Common myeloid progenitor, CD34-positive (primary cell): ENCODE measurements at regions not wholly inside any gene's neighbourhood (a gene's known extent, or its start where the extent isn't known, plus 50 kb on each side); places are given as distances from the start of the nearest gene placed in this dataset.

Experiments
- CTCF ChIA-PET: fragments of 350-600 bp; sonication (Branson Sonifier 250); formaldehyde crosslinking; loops from one replicate; lab custom pipeline; 2021; ENCODE audit warnings: antibody characterized with exemption; lab: Charles Lee
- POLR2A ChIA-PET: fragments of 350-600 bp; sonication (Branson Sonifier 250); formaldehyde crosslinking; loops from one replicate; lab custom pipeline; 2021; ENCODE audit warnings: antibody characterized with exemption; lab: Charles Lee
- DNase-seq, 3 donors: peaks; one replicate each; pipeline versions ENCODE4 v3.0.0 to v3.0.0-alpha.2; 2013
- H3K27ac ChIP-seq, 2 experiments: 1 replicate in 1 of 2; 2 replicates in 1 of 2; pipeline ENCODE4 v1.7.0; 2013; ENCODE audit warnings: inconsistent platforms in 2 of 2, low read length in 2 of 2, mild to moderate bottlenecking in 2 of 2, low read depth in 1 of 2, moderate library complexity in 1 of 2; ENCODE audit not compliant: severe bottlenecking in 2 of 2, insufficient read depth in 1 of 2, poor library complexity in 1 of 2
- H3K27me3 ChIP-seq, 5 experiments: replicated peaks in 2 of 5; 1 replicate in 3 of 5; 2 replicates in 2 of 5; pipeline versions ENCODE4 v1.6.1 to v1.7.0; 2013; ENCODE audit warnings: low read length in 4 of 5, mild to moderate bottlenecking in 2 of 5, moderate library complexity in 2 of 5, inconsistent platforms in 1 of 5; ENCODE audit not compliant: insufficient read depth in 5 of 5, control insufficient read depth in 4 of 5
- H3K36me3 ChIP-seq, 4 experiments: 1 replicate in 2 of 4; 2 replicates in 2 of 4; pipeline versions ENCODE4 v1.6.1 to v1.7.0; 2013; ENCODE audit warnings: low read length in 3 of 4, control low read depth in 1 of 4, mild to moderate bottlenecking in 1 of 4; ENCODE audit not compliant: control insufficient read depth in 4 of 4, insufficient read depth in 4 of 4
- H3K4me1 ChIP-seq, 4 experiments: 1 replicate in 3 of 4; 2 replicates in 1 of 4; pipeline versions ENCODE4 v1.6.1 to v1.7.1; 2013; ENCODE audit warnings: low read length in 3 of 4, mild to moderate bottlenecking in 3 of 4, control low read depth in 1 of 4, inconsistent platforms in 1 of 4, moderate library complexity in 1 of 4; ENCODE audit not compliant: control insufficient read depth in 4 of 4, insufficient read depth in 4 of 4; ENCODE audit errors: control extremely low read depth in 1 of 4
- H3K4me3 ChIP-seq, 7 experiments: 1 replicate in 4 of 7; 2 replicates in 3 of 7; pipeline versions ENCODE4 v1.5.1 to v1.7.0; 2013; ENCODE audit warnings: mild to moderate bottlenecking in 7 of 7, low read length in 6 of 7, moderate library complexity in 6 of 7, inconsistent platforms in 2 of 7, low read depth in 2 of 7, control low read depth in 1 of 7; ENCODE audit not compliant: insufficient read depth in 4 of 7, control insufficient read depth in 1 of 7; ENCODE audit errors: extremely low read depth in 1 of 7
- H3K9me3 ChIP-seq, 5 experiments: 1 replicate in 4 of 5; 2 replicates in 1 of 5; pipeline versions ENCODE4 v1.6.1 to v1.7.1; 2013; ENCODE audit warnings: low read length in 4 of 5, mild to moderate bottlenecking in 2 of 5, inconsistent platforms in 1 of 5, low read depth in 1 of 5, moderate library complexity in 1 of 5; ENCODE audit not compliant: control insufficient read depth in 4 of 5, insufficient read depth in 2 of 5; ENCODE audit errors: control extremely low read depth in 1 of 5
- WGBS: methylation state at CpG from one replicate; pipeline ENCODE4 v1.1.5; 2013; ENCODE audit not compliant: insufficient coverage; 5-methylcytosine and 5-hydroxymethylcytosine counted together

DNA sequence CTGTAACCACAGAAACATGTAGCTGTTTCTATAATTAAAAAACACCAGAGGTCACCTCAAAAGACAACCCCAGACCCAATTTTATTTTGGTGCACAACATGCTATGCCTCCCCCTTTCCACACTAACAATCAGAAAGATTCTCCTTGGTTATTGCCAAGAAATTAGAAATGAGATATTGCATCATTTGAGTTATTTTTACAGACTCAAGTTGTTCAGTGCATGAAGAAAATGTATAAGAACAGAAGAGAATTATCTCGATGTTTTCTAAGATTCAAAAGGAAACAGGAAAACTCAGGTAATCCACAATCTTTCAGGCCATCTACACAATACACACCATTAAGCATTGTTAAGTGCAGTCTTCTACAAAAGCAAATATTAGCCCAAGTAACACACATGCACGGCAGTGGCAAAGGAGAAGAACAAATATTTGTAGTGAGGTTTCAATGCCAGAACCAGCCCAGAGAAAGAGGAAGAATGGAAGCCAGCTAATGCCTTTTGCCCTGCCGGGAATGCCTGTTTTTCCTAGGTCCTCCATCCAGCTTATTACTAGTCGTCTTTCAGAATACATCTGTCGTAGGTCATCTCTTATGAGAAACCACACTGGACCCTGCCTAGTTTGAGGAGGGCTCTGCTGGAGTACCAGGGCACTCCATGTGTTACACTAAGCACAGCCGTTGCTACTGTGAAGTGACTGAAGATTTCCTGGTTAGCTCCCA is 67.6 kb upstream of the C1GALT1 start:
- Histone ChIP-seq H3K27ac (no peak overlapping the region), H3K36me3 (no peaks in the 10 kb centered on the region), H3K9me3 (peaks cover 0 to 2% (median 0%) of the 10 kb centered on the region in 5 experiments), H3K4me3 (no peak overlapping the region), H3K4me1 (no peaks in the 10 kb centered on the region), H3K27me3 (no peaks in the 10 kb centered on the region)
- no peak for DNase-seq
- WGBS: 93% methylated on average over 6 of the region's 6 CpGs
- ChIA-PET CTCF (interaction anchor here (1.1 to 1.4 kb wide), 4 partner anchors 9 to 69 kb away, joined by 3 to 6 read pairs (median 4); no protein-coding TSS in a partner anchor), POLR2A (interaction anchor here (0.5 to 1.0 kb wide), 2 partner anchors 91 to 241 kb away, joined by 3 to 4 read pairs; no protein-coding TSS in a partner anchor)

DNA sequence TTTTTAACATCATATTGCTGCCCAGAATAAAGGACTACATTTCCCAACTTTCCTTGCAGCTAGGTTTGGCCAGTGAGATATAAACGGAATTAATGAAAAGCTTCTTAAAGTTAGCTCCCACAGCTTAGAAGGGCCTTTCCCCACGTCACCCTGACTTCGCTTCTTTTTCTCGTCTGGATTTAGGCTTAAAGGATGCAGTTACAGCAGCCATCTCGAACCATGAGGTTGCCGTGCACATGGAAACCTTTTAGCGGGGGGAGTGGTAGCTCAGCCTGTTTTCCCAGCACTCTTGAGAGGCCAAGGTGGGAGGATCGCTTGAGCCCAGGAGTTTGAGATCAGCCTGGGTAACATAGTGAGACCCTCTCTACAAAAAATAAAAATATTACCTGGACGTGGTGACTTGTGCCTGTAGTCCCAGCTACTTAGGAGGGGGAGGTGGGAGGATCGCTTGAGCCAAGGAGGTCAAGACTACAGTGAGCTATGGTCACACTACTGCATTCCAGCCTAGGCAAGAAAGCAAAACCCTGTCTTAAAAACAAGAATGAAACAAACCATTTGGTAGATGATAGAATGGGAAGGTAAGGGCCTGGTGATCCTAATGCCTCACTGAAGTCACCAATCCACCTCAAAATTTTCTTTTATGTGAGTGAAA is 64.3 kb upstream of the C1GALT1 start:
- H3K27me3 ChIP-seq: no peaks in the 10 kb centered on the region
- ChIA-PET POLR2A (no interaction called here), CTCF (no interaction called here)
- H3K36me3 ChIP-seq: no peaks in the 10 kb centered on the region
- DNase-seq: no peak
- 96% methylated on average over 5 of the region's 10 CpGs for WGBS
- H3K4me3 ChIP-seq: no peak overlapping the region
- H3K4me1 ChIP-seq: no peaks in the 10 kb centered on the region
- H3K9me3 ChIP-seq: no peaks in the 10 kb centered on the region
- H3K27ac ChIP-seq: no peak overlapping the region

DNA sequence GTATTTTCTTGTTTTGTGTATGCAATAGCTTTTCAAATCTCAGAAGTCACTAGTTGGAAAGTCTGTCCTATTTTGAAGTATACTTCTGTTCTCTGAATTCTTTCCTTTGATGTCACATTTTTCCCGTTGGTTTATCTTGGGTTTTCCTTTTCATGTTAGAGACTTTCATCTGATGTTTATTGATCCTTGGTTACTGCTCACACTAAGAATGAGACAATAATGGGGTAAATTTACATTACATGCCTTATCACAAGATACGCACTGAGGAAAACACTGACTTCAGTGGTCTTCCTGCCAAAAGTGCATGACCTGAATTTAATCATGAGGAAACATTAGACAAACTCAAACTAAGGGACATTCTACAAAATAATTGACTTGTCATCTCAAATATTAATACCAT is 63.5 kb upstream of the C1GALT1 start:
- DNase-seq: no peak
- WGBS: no CpG with 5 or more reads among the region's 2 CpGs
- Histone ChIP-seq H3K4me1 (no peaks in the 10 kb centered on the region), H3K27ac (no peak overlapping the region), H3K27me3 (no peaks in the 10 kb centered on the region), H3K36me3 (no peaks in the 10 kb centered on the region), H3K9me3 (no peaks in the 10 kb centered on the region), H3K4me3 (no peak overlapping the region)
- CTCF ChIA-PET: no interaction called here
- POLR2A ChIA-PET: no interaction called here

DNA sequence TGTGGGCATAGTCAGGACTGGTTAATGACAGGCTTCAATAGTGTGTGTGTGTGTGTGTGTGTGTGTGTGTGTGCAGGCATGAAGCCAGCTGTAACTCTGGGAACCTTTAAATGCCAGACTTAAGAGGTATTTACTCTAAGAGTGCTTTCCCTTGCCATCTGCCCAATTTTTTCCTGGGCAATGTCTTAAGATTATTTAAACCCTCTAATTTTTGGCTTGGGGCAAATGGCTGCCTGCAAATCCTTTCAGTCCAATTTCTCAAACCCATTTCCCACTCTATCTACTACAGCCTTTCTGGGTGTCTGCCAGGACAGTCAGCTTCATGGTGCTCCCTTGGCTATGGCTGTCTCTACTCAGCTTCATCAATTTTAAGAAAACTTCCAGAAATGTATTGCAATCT is 62.6 kb upstream of the C1GALT1 start:
- no peak for DNase-seq
- H3K4me1 ChIP-seq: no peaks in the 10 kb centered on the region
- CTCF ChIA-PET: interaction anchor here (0.8 to 1.7 kb wide), 2 partner anchors 17 to 20 kb away, joined by 3 to 4 read pairs; no protein-coding TSS in a partner anchor
- no peaks in the 10 kb centered on the region for H3K27me3 ChIP-seq
- POLR2A ChIA-PET: no interaction called here
- H3K36me3 ChIP-seq: no peaks in the 10 kb centered on the region
- H3K4me3 ChIP-seq: no peak overlapping the region
- no peak overlapping the region for H3K27ac ChIP-seq
- H3K9me3 ChIP-seq: no peaks in the 10 kb centered on the region

DNA sequence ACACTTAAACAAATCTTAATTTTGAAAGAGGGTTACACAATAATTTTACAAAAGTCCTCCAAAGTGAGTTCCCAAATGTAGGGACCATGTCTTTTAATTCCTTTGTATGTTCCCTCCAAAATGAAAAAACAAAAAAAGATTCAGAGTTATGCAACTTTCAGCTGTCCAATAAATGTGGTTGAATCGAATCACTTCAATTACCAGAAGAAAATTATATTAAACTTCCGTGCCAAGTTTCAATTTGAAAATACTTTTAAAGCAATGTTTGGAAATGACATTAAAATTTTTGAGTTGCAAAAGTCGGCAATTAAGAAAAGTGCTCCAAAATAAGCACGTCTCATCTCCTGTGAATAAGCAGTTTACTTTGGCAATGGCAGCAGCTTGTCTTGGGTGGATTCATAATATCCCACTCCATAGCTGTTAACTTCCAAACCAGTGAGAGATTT is 60.3 kb upstream of the C1GALT1 start:
- H3K4me3 ChIP-seq: no peak overlapping the region
- no peaks in the 10 kb centered on the region for H3K9me3 ChIP-seq
- CTCF ChIA-PET: no interaction called here
- no peaks in the 10 kb centered on the region for H3K27me3 ChIP-seq
- DNase-seq: no peak
- WGBS: 93% methylated on average over 2 of the region's 4 CpGs
- POLR2A ChIA-PET: no interaction called here
- H3K36me3 ChIP-seq: no peaks in the 10 kb centered on the region
- no peaks in the 10 kb centered on the region for H3K4me1 ChIP-seq
- H3K27ac ChIP-seq: no peak overlapping the region

DNA sequence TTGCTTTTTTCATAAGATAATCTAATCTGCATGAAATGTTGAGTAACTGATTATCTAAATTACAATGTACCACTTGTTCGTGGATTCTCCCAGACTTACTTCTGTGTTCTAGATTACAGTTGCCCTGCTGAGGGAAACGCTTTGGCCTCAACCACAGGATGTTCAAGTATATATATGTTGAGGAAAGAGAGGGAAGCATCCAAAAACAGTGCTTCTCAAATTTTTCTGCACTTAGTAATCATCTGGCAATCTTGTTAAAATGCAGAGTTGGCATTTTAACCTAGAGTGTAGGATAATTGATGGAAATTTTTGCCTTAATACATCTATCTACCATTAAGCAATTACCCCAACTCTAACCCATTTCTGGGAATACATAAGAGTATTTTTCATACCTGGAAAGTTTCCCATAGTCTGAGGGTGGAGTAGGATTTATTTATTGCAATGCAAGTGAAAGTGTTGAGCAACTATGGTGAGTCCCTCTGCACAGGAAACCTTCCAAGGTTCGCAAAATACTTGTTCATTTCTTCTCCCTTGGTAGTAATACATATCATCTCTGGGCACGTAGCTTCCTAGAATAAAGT is 59.6 kb upstream of the C1GALT1 start:
- no peaks in the 10 kb centered on the region for H3K9me3 ChIP-seq
- H3K27ac ChIP-seq: no peak overlapping the region
- no peaks in the 10 kb centered on the region for H3K36me3 ChIP-seq
- H3K4me1 ChIP-seq: no peaks in the 10 kb centered on the region
- no peak overlapping the region for H3K4me3 ChIP-seq
- WGBS: 100% methylated on average over 2 of the region's 4 CpGs
- POLR2A ChIA-PET: no interaction called here
- CTCF ChIA-PET: no interaction called here
- DNase-seq: no peak
- no peaks in the 10 kb centered on the region for H3K27me3 ChIP-seq

DNA sequence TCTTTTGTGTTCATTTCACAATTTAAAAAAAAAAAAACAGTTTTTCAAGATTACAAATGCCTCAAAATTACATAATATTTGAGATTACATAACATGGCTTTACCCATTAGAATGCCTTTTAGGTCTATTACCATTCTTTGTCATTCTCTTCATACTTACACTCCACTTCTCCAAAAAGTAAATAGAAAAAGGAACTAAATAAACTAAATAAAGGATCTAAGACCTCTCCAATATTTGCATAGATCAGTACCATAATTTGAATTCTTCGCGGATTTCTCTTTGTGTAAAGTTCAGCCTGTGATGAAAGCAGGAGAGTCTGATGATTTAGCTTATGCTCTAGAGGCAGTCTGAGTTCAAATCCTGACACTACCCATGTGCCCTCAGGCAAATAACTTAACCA is 56.4 kb upstream of the C1GALT1 start:
- H3K27me3 ChIP-seq: no peaks in the 10 kb centered on the region
- ChIA-PET POLR2A (no interaction called here), CTCF (no interaction called here)
- no peaks in the 10 kb centered on the region for H3K4me1 ChIP-seq
- 100% methylated on average over 2 of the region's 2 CpGs for WGBS
- no peaks in the 10 kb centered on the region for H3K36me3 ChIP-seq
- no peaks in the 10 kb centered on the region for H3K9me3 ChIP-seq
- no peak overlapping the region for H3K27ac ChIP-seq
- no peak overlapping the region for H3K4me3 ChIP-seq
- DNase-seq: no peak
